NCI-H510A treated with DMSO at 0.1 percent for 48 hours (cell line): ENCODE measurements at regions not wholly inside any gene's neighbourhood (a gene's known extent, or its start where the extent isn't known, plus 50 kb on each side); places are given as distances from the start of the nearest gene placed in this dataset.

Source experiments
- DNase-seq: peaks from one replicate; lab custom pipeline; 2025; lab: John Stamatoyannopoulos, UW

DNA sequence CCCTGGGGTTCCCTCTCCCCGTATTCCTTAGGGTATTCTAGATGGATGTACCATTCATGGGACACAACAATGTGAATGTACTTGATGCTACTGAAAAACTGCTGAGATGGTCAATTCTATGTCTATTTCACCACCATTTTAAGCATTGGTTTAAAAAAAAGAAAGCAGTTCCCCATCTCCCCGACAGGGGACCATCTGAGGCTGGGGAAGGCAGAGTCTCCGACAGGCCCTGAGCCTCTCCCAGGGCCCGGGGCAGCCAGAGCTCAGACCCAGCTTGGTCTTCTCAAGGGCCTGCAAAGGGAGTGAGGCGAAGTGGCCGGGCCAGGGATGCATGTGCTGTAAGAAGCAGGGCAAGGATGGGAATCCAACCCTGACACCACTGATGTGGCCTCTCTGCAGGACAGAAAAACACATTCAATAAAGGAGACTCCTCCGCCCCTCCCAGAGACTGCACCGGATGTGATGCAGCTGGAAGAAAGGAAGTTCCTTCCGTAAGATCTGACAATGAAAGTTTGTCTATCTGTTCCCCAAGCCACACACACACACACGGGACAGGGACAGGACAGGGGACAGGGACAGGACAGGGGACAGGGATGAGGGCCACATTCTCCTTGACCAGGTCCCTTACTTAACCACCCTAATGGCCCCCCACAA lies 234.1 kb downstream of the BCL11B start:
- no peak for DNase-seq

- DNase-seq: no peak
Observed at GRCh38 chr14:99038431-99038820, 233.6 kb downstream of the BCL11B start.

DNA sequence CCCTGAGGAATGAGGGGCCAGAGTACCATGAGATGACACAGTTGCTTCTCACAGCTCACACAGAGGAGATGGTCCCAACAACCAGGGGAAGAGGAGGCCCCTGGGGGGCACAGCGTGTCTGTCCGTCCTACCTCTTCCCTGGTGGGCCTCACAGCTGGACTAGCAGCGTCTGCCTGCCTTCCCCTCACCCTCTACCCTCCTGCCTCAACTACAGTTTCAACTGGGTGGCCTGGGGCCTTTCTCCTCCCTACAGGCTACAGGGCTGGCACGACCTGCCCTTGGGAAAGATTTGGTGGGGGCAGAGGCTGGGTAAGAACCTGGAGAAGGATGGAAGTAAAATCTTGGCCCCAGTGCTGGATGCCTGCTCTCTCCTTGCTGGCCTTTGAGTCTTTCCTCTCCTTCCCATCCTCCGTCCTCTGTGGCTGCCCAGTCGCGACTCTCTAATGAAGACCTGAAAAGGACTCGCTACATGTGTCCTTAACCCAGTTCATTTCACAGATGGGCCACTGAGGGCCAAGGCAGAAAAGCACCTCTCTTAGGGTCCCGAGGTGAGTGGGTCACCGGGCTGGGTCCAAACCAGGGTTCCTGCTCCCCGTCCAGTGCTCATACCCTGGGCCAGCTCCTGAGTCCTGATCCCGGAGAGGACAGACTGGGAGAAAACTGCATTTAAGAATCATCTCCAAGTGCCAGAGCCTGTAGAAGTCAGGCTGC lies 232.5 kb downstream of the BCL11B start:
- DNase-seq: no peak

DNA sequence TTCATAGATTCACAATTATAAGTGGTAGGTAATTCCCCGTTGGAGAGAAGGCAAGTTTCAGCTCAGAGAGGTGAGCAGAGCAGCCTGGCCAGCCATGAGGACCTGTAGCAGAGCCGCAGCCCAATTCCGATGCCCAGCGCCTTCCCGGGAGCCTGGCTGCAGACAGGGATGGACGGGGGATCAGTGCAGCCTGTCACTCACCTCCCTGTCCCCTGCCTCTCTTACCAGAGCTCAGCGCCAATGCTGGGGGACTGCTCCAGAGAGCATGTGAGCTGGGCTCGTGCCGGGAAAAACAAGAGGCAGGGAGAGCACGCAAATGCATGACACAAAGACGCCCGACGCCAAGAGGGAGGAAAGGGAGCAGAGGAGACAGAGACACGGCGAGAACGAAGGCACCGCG lies 231.9 kb downstream of the BCL11B start:
- DNase-seq: no peak

GRCh38 chr14:99040711-99041110 lies 231.3 kb downstream of the BCL11B start:
- DNase-seq: no peak

DNA sequence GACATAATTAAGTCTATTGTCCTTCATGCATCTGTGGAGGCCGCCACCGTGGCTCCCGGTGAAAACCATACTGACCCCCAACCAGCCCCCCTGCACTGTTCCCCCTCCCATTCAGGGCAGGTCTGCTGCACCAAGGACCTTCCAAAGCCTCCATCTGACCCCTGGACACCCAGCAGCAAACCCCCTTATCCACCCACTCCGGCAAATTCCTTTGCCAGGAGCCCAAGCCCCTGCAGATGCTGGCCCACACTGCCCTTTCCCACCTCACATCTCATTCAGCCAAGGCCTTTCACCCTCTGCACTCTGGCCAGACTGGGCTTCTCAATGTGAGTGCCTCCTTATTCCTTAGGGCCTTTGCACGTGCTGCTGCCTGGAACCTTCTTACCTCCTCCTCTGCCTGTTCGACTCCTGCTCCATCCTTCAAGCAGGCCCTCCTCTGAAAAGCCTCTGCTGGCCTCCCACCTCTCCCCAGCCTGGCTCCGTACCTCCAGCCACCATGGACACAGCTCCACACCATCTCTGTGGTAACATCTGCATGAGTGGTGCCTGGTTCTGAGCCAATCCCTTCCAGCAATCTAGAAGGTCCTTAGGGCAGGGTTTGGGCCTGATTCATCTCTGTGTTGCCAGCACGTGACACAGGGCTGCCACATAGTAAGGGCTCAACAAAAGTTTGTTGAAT lies 230.7 kb downstream of the BCL11B start:
- DNase-seq: no peak

DNA sequence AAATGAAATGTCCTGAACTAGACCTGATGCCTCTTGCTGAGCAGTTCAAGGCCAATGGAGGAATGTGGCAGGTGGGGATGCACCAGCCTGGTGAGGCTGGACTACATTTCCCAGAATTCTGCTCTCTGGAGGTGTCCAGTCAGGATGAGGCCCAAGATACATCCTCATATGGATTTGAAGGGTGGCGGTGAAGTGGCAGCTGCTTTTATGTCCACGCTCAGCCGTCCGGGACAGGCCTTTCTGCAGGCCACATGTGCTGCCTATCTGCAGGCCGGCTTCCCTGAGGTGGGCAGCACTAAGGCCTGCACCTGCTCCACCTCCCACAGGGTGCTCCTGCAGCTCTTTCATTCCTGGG lies 230.2 kb downstream of the BCL11B start:
- no peak for DNase-seq

DNA sequence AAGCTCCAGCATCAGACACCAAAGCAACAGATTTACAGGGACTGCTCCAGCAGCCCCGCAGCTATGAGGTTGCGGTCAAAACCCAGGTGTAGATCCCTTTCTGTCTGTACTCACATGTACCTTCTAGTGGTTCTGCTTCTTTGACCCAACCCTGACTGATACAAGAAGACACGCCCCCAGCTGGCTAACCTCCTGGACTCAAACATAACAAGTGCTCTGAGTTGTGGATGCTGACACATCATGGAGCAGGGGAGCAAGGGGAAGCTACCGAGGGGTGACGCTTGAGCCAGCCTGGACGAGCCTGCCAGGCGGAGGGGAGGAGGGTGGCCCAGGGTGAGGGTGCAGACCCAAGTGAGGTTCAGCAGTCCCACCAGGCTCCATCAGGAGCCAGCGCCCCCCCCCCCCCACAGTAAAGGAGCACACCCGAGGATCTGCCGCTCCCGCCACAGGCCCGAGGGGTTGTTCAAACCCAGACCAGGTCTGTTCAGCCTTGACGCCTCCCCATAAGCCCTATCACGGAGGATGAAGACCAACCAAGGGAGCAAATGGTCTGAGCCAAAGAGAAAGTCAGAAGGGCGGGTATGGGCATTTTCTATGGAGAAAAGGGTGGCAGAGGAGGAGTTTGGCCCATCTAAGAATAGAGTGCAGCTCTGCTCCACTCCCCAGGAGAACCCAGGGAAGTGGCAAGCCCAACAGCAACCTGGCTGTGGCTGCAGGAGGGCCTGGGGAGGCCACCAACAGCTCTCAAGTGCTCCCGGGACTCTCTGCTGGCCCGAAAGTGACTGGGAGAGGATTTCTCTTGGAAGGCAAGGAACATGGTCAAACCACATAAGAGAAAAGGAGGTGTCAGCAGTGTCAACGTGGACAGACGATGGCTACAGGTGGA lies 229.4 kb downstream of the BCL11B start:
- DNase-seq: no peak

DNA sequence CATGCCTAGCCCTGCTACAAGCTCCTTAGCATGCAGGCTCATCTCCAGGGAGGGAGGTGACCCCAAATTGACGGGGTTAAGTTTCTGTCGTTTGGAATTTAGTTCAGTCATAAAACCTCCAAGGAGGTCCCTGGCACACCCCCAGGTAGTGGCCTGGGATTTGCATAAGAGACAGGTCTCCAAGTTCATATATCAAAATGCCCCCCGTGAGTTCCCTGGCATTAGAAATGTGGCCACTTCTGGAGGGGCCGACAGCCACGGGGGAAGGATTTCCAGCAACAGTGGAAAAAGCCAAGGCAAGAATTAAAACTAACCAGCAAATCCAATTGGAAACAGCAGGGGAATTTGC lies 228.8 kb downstream of the BCL11B start:
- no peak for DNase-seq

DNA sequence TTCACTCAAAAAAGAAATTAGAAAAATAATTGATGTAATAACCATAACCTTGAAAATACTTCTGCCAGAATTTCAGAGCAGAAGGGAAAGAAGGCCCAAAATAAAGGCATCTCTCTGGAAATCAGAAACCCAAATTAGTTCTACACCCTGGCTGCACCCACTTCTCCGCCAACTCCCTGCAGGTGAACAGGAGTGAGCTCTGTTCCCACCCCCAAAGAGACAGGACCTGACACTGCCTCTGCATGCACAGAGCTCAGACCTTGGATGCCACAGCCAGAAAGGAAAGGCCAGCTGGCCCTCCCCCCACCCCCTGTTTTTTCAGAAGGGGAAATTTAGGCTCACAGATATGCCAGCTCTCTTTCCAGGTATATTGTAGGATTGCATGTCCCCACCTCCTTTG lies 228.2 kb downstream of the BCL11B start:
- no peak for DNase-seq

- DNase-seq: no peak
Observed at GRCh38 chr14:99047441-99048031, 224.5 kb downstream of the BCL11B start.

- no peak for DNase-seq
Observed at GRCh38 chr14:99050309-99050708, 221.7 kb downstream of the BCL11B start.

DNA sequence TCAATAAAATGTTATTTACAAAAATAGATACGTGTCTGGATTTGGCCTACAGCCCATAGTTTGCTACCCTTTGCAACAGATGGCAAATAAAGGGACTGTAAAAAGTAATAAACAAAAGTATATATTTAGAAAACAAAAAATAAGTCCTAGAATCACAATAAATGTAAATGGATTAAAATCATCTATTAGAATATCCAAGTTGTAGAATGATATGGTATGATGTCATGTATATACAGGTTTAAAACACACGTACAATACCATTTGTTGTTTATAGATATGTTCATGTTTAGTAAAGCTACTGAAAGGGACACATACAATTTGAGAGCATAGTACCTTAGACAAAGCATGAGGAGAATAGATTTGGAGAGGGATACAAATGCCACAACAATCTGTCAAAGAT lies 219.5 kb downstream of the BCL11B start:
- DNase-seq: no peak

DNA sequence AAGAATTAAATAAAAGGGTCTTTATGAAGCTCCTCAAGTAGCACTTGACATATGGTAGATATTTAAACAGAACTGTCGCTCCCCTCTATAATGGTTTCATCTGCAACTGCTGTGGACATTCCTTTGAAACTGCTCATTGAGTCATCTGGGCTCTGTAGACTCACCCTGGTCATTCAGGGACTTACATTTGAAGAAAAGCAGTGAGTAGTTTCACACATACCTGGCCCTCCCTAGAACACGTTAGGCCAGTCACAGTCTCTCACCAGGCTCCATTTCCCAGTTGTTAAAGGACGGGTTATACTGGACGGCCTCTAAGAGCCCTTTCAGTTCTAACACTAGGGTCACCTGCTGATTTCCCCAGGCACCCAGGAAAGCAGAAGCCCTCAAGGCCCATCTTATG lies 217.0 kb downstream of the BCL11B start:
- no peak for DNase-seq

- DNase-seq: no peak
Observed at GRCh38 chr14:99055816-99056215, 216.2 kb downstream of the BCL11B start.

- DNase-seq: no peak
Observed at GRCh38 chr14:99057576-99058083, 214.4 kb downstream of the BCL11B start.

DNA sequence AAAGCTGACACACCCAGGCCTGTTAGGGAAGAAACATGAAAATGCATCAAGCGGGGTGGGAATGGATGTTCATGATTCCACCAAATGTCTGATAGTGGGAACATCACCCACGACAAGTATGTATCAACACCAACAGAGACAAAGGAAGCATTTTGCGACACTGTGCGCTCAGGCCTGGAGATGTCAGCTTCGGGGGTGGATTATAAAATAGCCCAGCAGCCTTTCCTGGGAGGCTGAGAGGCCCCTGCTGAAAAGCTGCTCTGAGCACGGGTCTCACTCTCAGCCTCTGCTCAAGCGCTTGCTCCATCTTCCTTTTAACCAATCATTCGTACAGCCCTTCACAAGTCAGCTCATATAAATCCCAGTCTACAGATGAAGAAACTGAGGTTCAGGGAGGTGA lies 213.5 kb downstream of the BCL11B start:
- DNase-seq: no peak

GRCh38 chr14:99062216-99062615 lies 209.8 kb downstream of the BCL11B start:
- no peak for DNase-seq

DNA sequence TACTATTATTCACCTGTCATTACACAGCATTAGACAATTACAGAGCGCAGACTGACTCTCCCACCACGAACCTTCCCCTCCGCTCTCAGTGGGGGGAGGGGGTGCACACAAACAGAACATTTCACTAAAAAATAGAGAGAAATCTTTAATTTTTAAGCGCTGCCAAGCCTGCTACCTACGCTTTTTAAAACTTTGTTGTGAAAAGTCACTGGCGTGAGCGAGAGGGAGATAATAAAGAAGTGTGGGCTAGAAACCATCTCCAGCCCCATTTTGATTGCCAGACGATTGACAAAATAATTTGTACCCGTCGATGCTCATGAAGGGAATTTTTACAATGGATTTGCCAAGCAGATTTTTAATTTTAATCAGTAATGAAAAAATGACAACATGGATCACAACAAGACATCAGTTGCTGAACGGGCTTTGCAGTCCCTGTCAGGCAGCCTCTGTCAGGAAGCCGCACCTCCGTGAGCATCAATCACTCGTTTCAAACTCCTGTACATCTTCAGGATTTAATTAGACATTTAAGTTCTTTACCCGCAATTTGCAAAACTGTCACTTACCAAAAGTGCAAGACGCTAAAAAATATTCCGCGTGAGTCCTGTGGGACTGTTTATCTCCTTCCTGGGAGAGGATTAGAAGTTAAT lies 209.1 kb downstream of the BCL11B start:
- DNase-seq: no peak

- no peak for DNase-seq
Observed at GRCh38 chr14:99063620-99064225, 208.3 kb downstream of the BCL11B start.
